Peyer's patch (tissue), 4 donors: ENCODE measurements at regions not wholly inside any gene's neighbourhood (a gene's known extent, or its start where the extent isn't known, plus 50 kb on each side); places are given as distances from the start of the nearest gene placed in this dataset.

Source experiments
- DNase-seq, 3 donors: peaks; one replicate each; pipeline ENCODE4 v3.0.0-alpha.2; 2017 to 2019
- H3K27ac ChIP-seq, 4 donors: fragments of 200-600 bp; sonication (generic); one replicate each; pipeline ENCODE4 v1.5.1; 2016 to 2019
- H3K27me3 ChIP-seq, 2 donors: fragments of 200-600 bp; sonication (generic); one replicate each; pipeline ENCODE4 v1.5.1; 2019
- H3K36me3 ChIP-seq, 3 donors: fragments of 200-600 bp; sonication (generic); one replicate each; pipeline ENCODE4 v1.5.1; 2016 to 2019
- H3K4me1 ChIP-seq, 4 donors: fragments of 200-600 bp; sonication (generic); one replicate each; pipeline ENCODE4 v1.5.1; 2016 to 2019
- H3K4me3 ChIP-seq, 4 donors: fragments of 200-600 bp; sonication (generic); 1 replicate in 3 of 4; 2 replicates in 1 of 4; pipeline ENCODE4 v1.5.1; 2016 to 2019; ENCODE audit warnings: mild to moderate bottlenecking in 1 of 4
- H3K9me3 ChIP-seq, 4 donors: fragments of 200-600 bp; sonication (generic); one replicate each; pipeline ENCODE4 v1.5.1; 2016 to 2019; ENCODE audit warnings: mild to moderate bottlenecking in 1 of 4
- POLR2A ChIP-seq, 2 donors: fragments of 450-650 bp; IDR thresholded peaks; one replicate each; pipeline ENCODE4 v1.5.1; 2017; ENCODE audit warnings: antibody characterized with exemption in 2 of 2, mild to moderate bottlenecking in 2 of 2, moderate library complexity in 2 of 2
- TF ChIP-seq, protein P1 (sequence below), 6 experiments: fragments of 450-650 bp in 4 of 6; fragments of 200-600 bp in 2 of 6; sonication (generic) in 1 of 6; IDR thresholded peaks; one replicate each; pipeline ENCODE4 v1.5.1; 2017 to 2019; ENCODE audit warnings: antibody characterized with exemption in 6 of 6, mild to moderate bottlenecking in 3 of 6, moderate library complexity in 1 of 6

DNA sequence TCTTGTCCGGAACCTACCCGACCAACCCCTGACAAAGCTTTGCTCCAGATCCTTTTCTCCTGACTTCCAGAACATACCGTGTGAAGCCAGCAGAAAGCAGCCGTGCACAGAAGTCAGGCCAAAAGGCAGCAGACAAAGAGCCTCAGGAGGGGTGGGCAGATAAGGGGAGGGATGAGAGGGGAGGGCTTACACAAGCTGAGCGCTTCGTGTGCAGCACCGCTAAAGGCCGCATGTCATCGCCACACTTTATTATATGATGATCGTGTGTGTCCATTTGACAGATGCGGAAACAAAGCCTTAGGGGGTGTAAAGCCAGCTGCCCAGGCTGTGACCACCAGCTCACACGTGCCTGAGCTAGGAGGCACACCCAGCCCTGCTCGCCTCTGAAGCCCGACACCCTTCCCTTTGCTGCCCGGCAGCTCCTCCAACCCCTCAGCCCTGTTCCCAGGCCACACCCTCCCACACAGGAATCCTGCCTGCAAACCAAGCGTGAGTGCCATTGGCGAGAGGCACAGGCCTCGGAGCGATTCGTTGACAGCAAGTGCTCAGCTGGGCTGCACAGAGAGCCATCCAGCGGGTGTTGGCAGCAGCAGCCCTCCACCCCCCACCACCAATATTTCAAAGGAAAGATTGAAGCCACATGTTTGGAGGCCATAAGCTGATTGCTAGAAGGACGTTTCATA, 170.5 kb upstream of the SMIM23 start:
- Histone ChIP-seq H3K36me3 (no peaks in the 10 kb centered on the region), H3K27me3 (no peaks in the 10 kb centered on the region), H3K4me3 (no peak overlapping the region), H3K27ac (no peak overlapping the region), H3K4me1 (no peaks in the 10 kb centered on the region), H3K9me3 (no peaks in the 10 kb centered on the region)
- TF ChIP-seq, protein P1, sequence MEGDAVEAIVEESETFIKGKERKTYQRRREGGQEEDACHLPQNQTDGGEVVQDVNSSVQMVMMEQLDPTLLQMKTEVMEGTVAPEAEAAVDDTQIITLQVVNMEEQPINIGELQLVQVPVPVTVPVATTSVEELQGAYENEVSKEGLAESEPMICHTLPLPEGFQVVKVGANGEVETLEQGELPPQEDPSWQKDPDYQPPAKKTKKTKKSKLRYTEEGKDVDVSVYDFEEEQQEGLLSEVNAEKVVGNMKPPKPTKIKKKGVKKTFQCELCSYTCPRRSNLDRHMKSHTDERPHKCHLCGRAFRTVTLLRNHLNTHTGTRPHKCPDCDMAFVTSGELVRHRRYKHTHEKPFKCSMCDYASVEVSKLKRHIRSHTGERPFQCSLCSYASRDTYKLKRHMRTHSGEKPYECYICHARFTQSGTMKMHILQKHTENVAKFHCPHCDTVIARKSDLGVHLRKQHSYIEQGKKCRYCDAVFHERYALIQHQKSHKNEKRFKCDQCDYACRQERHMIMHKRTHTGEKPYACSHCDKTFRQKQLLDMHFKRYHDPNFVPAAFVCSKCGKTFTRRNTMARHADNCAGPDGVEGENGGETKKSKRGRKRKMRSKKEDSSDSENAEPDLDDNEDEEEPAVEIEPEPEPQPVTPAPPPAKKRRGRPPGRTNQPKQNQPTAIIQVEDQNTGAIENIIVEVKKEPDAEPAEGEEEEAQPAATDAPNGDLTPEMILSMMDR (IDR thresholded peaks at IDR 0.05), result no peak
- TF ChIP-seq POLR2A (IDR thresholded peaks at IDR 0.05), result no peak
- DNase-seq, result no peak

DNA sequence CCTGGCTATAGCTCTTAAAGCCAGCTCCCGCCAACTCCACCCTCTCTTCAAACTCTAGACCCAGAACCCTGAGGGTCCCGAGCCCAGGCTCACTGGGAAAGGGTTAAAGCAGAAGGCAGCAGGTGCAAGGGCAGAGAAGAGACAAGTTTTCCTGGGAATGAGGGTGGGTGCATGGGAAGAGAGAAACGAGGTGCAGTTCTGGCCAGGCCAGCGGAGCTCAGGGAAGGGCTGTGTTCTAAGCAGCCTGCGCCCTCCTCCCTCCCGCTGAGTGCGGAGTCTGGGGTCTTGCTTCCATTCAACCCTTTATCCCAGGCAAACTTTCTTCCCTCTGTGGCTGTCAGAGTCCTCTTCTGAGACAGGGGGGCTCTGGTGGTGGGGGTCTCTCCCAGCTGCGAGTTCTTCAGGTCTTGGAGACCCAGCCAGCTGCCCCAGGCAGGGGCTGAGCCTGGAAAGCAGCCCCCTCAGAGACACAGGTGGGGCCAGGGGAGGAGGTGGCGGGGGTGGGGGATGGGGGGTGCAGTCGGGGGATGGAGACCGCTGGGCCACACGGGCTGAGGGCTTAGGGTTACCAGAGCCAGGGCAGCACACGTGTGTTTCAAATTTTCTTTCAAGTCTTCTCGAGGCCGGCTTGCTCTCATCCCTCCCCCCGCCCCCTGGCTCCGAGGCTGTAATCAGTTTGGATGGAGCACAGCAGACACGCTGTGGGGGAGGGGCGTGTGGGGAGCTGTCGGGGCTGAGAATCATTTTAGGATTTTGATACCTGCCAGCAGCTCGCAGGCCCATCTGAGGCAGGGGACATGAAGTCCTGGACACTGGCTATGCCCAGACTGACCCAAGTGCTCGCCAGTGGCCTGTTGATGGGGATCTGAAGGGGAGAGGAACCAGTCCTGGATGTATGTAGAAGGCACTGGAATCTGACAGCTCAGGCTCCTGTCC, 169.6 kb upstream of the SMIM23 start:
- no peak for DNase-seq
- no peaks in the 10 kb centered on the region for H3K27me3 ChIP-seq
- no peaks in the 10 kb centered on the region for H3K36me3 ChIP-seq
- H3K27ac ChIP-seq, result no peak overlapping the region
- TF ChIP-seq, protein P1 (IDR thresholded peaks at IDR 0.05), result no peak
- no peak for TF ChIP-seq POLR2A (IDR thresholded peaks at IDR 0.05)
- no peaks in the 10 kb centered on the region for H3K4me1 ChIP-seq
- no peaks in the 10 kb centered on the region for H3K9me3 ChIP-seq
- H3K4me3 ChIP-seq, result no peak overlapping the region

DNA sequence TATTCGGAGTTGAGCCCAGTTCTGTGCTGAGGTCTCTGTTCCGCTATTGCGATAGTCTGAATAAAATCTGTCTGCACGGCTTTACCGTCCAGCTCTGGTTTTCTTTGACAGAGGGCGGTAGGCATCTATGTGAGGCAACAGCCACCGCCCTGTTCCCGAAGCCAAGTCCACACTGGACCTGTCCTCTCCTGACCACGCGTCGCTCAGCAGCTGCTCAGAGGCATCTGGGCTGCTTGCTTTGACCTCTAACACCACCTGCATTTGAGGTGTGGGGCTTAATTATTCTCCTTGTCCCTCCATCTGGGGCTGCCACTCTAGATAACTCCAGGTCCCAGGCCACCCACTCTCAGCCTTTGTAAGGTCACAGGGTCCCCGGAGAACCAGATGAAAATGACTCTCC, 168.4 kb upstream of the SMIM23 start:
- no peaks in the 10 kb centered on the region for H3K9me3 ChIP-seq
- no peak for DNase-seq
- H3K4me3 ChIP-seq, result no peak overlapping the region
- no peak for TF ChIP-seq POLR2A (IDR thresholded peaks at IDR 0.05)
- TF ChIP-seq, protein P1 (IDR thresholded peaks at IDR 0.05), result no peak
- no peaks in the 10 kb centered on the region for H3K4me1 ChIP-seq
- no peak overlapping the region for H3K27ac ChIP-seq
- H3K27me3 ChIP-seq, result no peaks in the 10 kb centered on the region
- H3K36me3 ChIP-seq, result no peaks in the 10 kb centered on the region

DNA sequence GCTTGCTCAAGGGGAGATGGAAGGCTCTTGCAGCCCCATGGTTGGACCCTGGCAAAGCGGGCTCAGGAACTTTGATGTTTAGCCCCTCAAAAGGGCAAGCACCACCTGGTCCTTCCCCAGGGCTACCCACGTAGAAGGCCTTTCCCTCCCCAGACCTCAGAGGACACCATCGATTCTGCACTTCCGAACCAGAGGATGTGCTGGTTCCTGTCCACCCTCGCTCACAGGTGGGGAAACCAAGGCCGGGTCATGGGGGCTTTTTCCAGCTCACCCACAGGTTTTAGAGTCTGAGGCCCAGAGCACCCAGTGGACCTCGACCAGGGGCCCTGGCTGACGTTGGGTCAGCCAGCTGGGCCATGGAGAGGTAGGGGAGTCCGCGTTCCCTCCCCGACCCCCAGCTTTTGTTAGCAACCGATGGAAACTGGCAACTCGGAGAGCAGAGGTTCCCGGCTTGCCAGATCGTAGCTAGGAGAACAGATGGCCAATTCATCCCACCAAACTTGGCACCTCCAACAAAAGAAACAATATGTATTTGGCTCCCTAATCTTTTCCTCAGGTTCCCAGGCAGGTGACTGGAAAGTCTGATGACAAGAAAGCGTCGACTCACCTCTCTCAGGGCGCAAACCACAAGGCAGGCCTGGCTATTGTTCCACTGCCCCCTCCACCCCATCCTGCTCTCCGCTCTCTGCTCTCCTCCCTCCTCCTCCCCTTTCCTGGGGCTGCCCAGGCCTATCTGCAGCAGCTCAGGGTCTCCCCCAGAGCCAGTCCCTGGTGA, 167.6 kb upstream of the SMIM23 start:
- Histone ChIP-seq H3K9me3 (no peaks in the 10 kb centered on the region), H3K4me1 (no peaks in the 10 kb centered on the region), H3K27ac (no peak overlapping the region), H3K36me3 (no peaks in the 10 kb centered on the region), H3K27me3 (no peaks in the 10 kb centered on the region), H3K4me3 (no peak overlapping the region)
- TF ChIP-seq, protein P1 (IDR thresholded peaks at IDR 0.05), result no peak
- no peak for TF ChIP-seq POLR2A (IDR thresholded peaks at IDR 0.05)
- no peak for DNase-seq

DNA sequence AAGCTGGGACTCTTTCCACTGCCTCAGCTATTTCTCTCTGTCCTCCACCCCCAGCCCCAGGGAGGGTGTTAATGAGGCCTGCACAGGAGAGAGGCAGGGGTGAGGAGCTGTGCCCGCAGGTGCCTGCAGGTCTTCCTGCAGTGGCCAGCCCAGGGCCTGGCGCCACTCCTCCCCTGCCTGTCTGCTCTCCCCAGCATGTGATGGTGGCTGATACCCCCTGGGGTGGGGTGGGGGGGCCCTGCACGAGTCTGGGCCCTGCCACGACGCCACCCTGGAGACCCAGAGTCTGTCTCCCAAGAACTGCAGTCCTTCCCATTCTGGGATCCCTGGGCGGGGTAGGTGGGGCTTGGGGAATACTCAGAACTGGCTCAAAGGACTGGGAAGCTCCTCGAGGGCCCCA, 166.4 kb upstream of the SMIM23 start:
- TF ChIP-seq POLR2A (IDR thresholded peaks at IDR 0.05), result no peak
- TF ChIP-seq, protein P1 (IDR thresholded peaks at IDR 0.05), result no peak
- H3K36me3 ChIP-seq, result no peaks in the 10 kb centered on the region
- H3K4me1 ChIP-seq, result no peaks in the 10 kb centered on the region
- no peak for DNase-seq
- H3K4me3 ChIP-seq, result no peak overlapping the region
- no peaks in the 10 kb centered on the region for H3K27me3 ChIP-seq
- H3K9me3 ChIP-seq, result no peaks in the 10 kb centered on the region
- H3K27ac ChIP-seq, result no peak overlapping the region
